ENCODE measurements at regions not wholly inside any gene's neighbourhood (a gene's known extent, or its start where the extent isn't known, plus 50 kb on each side); places are given as distances from the start of the nearest gene placed in this dataset.

- TF ChIP-seq CTCF (IDR thresholded peaks at IDR 0.05): no peak
- no peak for TF ChIP-seq POLR2AphosphoS5 (IDR thresholded peaks at IDR 0.05; ENCODE audit: insufficient read depth in 1 of 2, low read depth in 1 of 2)
Measured at GRCh38 chr5:98187945-98188344, 585.5 kb upstream of the RGMB start.
